HPDE6-E6E7 (cell line): ENCODE measurements at regions not wholly inside any gene's neighbourhood (a gene's known extent, or its start where the extent isn't known, plus 50 kb on each side); places are given as distances from the start of the nearest gene placed in this dataset.

Experiments used
- DNase-seq: peaks from one replicate; pipeline ENCODE4 v3.0.0; 2011; ENCODE audit warnings: missing footprints; ENCODE audit errors: extremely low spot score

DNA sequence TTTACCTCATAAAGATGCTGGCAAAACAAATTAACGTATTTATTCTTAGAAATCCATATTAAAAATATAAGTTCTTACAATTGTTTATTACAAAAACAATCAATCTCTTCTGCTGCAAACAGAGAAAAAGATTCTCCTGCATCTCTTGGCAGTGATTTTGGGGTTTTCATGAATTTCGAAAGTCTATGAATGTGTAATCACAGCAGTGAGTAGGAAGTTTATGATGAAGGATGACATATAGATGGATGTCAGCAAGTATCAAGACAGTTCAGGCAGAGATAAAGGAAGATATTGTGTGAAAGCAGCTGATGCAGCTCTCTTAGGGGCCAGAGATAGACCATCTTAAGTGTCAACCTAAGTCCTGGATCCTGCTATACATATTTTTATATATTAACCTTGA lies 196.9 kb upstream of the BANK1 start:
- no peak for DNase-seq

DNA sequence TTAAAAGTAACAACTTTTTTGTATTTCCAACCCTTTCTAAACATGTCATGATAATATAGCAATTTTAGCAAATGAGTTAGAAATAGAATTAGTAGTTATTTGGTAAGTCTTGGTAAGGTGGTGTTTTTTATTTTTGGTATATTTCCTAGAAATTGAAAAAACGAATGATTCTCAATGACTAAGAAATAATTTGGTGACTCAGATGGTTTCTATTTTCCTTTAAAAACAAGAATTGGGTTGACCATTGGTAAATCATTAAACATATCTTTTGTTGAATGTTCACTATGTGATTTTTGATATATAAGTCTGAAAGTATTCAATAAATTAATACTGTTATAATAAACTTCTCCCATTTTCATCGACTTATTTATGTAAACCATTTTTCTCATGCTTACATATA lies 206.2 kb upstream of the BANK1 start:
- DNase-seq: no peak

GRCh38 chr4:101563126-101563525 lies 215.8 kb upstream of the PPP3CA start:
- DNase-seq: no peak

GRCh38 chr4:101556842-101557241 lies 209.5 kb upstream of the PPP3CA start:
- DNase-seq: no peak

DNA sequence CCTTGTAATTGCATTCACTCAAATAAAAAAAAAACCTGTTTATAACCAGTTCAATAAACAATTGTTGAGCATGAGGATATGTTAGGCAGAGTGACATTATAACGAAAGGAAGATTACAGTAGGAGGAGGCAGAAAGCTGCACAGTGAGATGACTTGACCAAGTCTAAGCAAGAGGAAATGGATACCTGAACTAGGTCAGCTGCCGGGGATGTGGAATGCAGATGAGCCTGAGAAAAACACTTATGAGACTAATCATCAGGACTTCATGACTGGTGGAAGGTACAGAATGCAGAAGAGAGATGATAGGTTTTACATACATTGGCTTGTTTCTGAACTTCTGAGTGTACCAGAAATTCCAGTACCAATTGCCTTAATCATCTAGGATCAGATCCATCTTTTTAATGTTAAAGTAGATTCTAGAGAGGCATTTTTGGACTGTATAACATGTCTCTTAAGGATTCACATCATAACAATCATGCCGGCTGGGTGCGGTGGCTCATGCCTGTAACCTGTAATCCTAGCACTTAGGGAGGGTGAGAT lies 208.1 kb upstream of the PPP3CA start:
- DNase-seq: no peak

- DNase-seq: no peak
These were observed 193.0 kb upstream of the PPP3CA start for GRCh38 chr4:101540336-101540735.

DNA sequence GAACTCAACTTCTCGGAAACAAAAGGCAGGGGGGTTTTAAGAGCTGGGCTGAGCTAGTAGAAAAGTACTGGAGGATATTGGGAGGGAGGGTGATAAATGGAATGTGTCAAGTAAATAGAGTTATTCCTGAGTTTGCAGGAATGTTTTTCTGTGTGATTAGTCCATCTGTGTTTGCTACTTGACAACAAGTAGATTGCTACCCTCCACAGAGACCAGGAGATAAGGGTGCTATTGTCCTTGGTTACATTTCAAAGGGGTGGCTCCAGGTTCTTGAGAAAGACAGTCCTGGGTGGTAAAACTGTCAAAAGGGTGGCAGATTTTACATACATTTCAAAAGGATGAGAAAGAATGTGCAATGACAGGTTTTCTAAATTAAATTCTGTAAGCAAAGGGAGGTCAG lies 181.2 kb upstream of the PPP3CA start:
- no peak for DNase-seq

- no peak for DNase-seq
These were observed 179.9 kb upstream of the PPP3CA start for GRCh38 chr4:101527188-101527587.

DNA sequence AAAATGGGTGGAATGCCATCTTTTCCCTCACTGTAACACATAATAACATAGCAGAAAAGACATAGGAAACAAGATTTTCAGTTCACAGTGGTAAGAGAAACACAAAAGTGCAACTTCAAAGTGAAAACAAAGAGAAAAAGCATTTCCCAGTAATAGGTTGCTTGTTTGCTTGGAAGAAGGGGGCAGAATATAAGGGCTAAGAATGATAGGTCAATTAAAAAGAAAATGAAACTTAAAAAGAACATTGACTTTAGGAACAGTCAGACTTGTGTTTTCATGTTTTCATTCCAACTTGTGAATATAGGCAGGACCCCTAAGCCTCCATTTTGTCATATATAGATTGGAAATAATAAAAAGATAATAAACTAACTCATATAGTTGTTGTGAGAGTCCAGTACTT lies 168.2 kb upstream of the PPP3CA start:
- DNase-seq: no peak

DNA sequence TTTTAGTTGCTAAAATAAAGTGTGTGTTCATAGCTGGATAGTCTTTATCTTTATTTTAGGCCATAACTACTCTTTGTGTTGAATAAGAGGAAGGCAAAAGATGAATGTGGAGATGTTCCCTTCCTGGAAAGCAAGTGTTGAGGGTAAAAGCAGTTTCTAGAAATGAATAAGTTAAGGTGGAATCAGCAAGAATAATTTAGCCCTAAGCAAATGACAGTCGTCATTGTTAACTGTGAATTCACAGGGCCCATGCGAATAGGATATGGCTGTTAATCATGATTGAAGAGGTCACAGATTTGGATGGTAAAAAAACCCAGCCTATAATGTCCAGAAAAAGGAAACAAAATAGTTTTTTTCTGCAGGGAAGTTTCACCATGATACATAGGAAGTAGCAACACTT lies 167.8 kb upstream of the PPP3CA start:
- no peak for DNase-seq

- no peak for DNase-seq
These were observed 165.1 kb upstream of the PPP3CA start for GRCh38 chr4:101512416-101512815.

DNA sequence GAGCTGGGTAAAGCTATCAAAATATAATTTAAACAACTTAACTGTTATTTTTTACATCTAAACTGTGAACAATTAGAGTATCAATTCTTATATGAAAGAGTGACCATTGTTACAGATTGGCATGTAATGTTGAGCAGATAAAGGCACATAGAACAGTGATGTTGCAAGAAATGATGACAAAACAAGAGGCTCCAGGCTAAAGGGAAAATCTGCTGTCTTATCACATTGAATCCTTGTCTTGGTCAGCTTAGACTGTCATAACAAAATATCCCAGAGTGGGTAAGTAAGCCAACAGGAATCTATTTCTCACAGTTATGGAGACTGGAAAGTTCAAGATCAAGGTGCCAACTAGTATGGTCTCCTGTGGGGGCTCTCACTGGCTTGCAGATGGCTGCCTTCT lies 154.1 kb upstream of the PPP3CA start:
- no peak for DNase-seq

- no peak for DNase-seq
These were observed 153.4 kb upstream of the PPP3CA start for GRCh38 chr4:101500742-101501141.

DNA sequence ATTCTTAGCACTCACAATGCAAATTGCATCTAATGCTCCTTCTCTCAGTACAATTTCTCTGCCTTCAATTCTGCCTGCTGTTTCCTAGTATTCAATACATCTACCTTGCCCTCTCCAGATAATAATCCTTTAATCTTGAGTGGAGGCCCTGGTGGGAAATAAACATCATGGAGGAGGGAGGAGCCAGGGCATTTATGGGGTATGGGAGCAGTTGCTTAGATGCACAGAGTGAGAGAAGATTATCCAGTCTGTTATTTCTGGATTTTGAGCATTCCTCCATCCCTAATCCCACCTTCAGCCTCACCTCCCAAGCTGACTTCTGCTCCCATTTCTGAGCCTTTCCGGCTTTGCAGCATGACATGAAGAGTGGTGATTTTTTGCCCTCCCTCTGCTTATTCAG lies 127.9 kb upstream of the PPP3CA start:
- DNase-seq: no peak

DNA sequence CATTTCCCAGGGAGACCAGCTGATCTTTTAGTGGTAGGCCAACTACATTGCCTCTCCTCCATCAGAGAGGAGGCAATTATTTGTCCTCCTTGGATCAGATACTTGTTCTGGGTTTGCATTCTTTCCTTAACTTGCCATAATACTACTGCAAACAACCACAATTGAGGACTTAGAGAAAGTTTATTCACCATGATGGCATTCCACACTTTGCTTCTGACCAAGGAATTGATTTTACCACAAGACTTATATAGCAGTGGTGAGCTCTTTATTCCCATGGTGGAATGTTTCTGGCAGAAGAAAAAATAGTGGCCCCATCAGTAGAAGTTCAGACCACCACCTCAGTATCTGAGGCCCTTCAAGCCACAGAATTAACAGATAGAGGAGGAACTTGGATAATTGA lies 123.9 kb upstream of the PPP3CA start:
- DNase-seq: no peak

DNA sequence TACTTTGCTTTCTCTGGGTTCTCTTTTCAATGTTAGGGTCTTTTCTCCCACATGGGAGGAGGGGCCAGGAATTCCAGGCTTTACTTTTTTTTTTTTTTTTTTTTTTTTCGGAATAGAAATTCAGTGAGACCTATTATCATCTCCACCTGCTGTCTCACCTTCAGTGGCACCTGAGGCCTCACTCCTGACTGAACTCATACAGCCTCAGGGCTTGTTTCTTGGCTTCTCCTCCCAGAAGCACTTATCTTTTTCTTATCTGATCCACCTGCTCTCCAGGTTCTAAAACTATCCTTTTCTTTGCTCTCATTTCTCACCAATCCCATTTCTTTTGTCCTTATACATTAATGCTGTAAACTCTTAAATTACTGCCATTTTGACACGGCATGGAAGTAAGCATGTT lies 117.3 kb upstream of the PPP3CA start:
- no peak for DNase-seq

DNA sequence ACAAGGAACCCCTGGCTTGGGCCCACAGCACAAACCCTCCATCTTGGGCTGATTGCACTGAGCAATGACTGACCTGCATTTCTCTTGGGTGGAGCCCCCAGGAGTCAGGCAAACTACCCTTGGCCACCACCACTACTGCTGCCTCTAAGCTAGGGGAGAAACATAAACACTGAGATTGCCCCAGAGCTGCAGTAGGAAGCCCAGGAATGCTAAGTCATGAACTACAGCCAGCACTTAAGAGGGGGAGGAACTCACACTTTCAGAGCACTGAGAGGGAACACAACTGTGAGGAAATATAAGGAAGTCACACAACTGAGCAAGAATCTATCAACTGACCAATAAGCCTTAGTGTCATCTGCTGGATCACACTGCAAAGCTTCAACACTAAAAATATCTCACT lies 111.6 kb upstream of the PPP3CA start:
- DNase-seq: no peak

DNA sequence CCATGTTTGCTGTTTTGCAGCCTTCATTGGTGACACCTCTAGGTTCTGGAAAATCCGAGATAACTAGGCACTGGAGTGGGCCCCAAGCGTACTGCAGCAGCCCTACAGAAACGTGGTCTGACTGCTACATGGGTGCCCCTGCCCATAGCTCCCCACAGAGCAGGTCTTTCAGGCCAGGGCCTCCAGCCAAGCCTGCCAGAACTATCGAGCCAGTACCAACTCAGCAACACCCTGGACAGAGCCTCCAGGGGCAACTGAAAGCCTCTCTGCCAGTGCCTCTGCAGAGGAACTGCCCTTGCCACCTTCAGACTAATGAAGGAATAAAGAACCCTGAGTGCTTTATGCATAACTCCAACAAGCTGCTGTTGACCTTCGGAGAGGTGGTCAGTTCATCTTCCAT lies 111.1 kb upstream of the PPP3CA start:
- no peak for DNase-seq

GRCh38 chr4:101451086-101451485 lies 103.8 kb upstream of the PPP3CA start:
- DNase-seq: no peak

GRCh38 chr4:101441446-101441845 lies 94.1 kb upstream of the PPP3CA start:
- DNase-seq: no peak

DNA sequence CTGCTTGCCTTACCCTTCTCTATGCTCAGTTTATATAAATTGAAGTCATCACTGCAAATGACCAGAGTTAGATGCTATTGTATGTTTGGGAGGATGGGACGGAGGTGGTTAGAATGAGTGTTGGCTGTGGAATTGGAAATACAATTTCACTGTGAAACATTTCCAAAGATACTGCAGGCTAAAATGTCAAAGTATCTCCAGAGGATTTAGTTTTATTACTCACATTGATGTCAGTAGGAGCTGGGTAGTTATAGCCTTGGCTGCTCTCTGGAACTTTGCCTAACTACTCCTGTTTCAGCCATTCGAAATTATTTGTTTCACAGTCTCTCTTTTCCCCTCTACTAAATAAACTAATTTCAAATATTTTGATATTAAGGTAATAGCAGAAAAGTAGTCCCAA lies 92.6 kb upstream of the PPP3CA start:
- no peak for DNase-seq

- no peak for DNase-seq
These were observed 74.1 kb upstream of the PPP3CA start for GRCh38 chr4:101421386-101421785.

DNA sequence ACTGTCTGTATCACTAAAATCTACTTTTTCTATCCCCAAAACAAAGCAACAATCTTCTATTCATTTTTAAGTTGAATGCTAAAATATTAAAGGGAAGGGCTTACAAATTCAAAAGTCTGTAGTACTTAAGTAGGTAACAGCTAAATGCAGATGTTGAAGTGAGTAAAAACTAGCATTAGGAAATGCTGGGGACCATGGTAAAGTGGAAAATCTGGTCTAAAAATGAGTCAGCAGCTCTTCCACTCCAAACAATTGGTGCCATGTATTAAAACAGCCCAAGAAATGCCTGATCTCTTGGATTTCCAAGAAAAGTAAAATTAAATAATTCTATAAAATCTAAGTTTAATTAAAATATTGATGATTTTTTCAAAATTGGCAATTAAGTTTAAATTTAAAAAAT lies 73.3 kb upstream of the PPP3CA start:
- DNase-seq: no peak

GRCh38 chr4:101419336-101420135 lies 72.2 kb upstream of the PPP3CA start:
- no peak for DNase-seq
